HG03045 (cell line): ENCODE measurements at regions not wholly inside any gene's neighbourhood (a gene's known extent, or its start where the extent isn't known, plus 50 kb on each side); places are given as distances from the start of the nearest gene placed in this dataset.
A peak's percentile ranks its signal among the peaks of the same experiment; 100 is the strongest.
"Not testable (repeated sequence)": the region's sequence is repeated elsewhere in the genome, so short reads cannot be mapped to it uniquely, and the experiment has no call there.

Experiments used
- ATAC-seq: cut with Tn5 transposase; IDR thresholded peaks from one replicate; pipeline ENCODE4 v1.9.1; 2021; ENCODE audit warnings: mild to moderate bottlenecking, moderate library complexity; ENCODE audit not compliant: unreplicated experiment

GRCh38 chr9:34907044-34907443 lies 51.0 kb upstream of the PHF24 start:
- ATAC-seq: no peak

DNA sequence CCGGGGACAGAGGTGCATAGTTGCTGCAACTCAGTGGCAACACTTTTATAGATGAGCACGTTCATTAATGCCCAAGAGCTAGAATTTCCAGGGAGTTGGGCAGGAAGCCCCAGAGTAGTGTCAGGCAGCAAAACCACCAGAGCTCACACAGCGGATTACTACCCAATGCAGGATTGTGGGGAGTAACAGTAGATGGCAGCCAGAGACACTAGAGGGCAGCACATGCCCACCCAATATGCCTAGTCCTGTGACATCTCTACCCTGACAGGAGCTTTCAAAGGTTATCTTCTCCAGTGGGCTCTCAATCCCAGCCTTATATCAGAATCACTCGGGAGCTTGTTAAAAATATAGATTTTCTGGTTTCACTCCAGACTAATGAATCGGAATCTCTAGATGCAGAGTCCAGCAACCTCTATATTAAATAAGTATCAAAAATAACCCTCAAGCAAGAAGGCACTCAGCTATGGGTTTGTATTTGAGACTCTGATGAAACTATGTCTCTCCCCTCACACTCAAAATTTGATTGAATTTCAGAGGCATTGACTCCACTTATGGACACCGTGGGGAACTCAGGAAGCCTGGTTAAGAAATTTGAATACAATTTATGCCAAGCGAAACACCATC lies 58.4 kb upstream of the PHF24 start:
- ATAC-seq: peak; percentile 89

- no peak for ATAC-seq
These were observed 59.2 kb upstream of the PHF24 start for GRCh38 chr9:34898846-34899245.

GRCh38 chr9:34896112-34896511 lies 62.0 kb upstream of the PHF24 start:
- ATAC-seq: no peak

DNA sequence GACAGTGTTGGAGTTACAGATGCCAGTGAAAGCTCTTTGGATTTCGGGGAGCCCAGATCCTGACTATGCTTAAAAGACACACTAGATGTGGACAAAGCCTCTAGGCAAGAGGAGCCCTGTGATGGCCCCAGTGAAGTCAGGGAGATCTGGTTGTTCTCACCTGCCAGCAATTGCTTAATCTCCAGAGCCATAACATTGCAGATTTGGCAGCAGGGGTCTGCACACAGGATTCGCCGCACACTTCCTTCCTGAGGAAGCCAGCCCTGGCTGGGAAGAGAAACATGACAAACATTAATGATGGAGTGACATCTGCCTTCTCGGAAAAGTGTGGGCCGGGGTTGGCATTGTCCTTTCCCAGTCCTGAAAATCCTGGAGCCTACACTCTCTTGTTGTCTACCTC lies 65.2 kb upstream of the PHF24 start:
- no peak for ATAC-seq

DNA sequence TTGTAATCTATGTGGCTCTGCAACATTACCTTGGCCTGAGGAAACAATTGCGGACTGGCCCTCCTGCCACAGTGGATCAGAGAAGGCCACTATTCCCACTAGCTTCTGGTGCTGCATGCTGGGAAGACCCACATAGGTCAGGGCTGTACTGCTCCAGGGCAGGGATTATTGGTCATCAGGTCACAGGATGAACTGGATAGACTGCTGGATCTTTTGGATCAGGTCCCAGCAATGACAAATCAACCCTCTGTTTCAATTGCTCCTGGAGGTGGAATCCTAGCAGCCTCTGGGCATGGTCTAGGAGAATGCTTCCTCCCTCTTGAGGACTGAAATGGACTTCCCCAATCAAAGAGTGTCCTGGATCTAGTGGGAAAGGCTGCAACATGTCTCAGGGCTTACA lies 66.7 kb upstream of the PHF24 start:
- no peak for ATAC-seq

- no peak for ATAC-seq
These were observed 70.2 kb upstream of the PHF24 start for GRCh38 chr9:34887841-34888240.

DNA sequence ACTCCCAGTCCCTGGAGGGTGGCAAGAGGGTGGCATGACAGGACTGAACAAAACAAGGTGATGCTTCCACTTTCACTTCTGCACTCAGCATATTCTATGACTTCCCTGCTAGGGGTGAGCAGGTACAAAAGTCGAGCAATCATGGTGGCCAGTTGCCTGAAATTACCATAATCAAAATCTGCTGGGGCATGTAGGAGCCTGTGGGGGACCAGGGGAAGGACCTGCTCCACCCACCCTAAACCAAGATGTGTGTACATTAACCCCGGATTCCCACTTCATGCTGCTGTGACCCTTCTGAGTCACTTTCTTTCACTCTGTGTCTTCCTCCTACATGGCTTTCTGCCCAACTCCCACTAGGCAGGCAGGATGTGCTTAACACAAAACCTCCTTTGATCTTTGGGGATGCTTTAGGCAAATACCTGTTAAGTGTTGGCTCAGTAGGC lies 73.3 kb upstream of the PHF24 start:
- ATAC-seq: peak; percentile 67

DNA sequence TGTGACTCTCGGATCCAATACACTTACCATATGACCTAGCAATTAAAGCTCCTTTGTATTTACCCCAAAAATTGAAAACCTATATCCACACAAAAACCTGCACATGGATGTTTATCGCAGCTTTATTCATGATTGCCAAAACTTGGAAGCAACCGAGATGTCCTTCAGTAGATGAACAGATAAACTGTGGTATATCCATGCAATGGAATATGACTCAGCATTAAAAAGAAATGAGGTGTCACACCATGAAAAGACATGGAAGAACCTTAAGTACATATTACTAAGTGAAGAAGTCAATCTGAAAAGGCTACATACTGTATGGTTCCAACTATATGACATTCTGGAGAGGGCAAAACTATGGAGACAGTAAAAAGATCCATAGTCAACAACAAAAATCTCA lies 82.0 kb upstream of the PHF24 start:
- ATAC-seq: no peak

DNA sequence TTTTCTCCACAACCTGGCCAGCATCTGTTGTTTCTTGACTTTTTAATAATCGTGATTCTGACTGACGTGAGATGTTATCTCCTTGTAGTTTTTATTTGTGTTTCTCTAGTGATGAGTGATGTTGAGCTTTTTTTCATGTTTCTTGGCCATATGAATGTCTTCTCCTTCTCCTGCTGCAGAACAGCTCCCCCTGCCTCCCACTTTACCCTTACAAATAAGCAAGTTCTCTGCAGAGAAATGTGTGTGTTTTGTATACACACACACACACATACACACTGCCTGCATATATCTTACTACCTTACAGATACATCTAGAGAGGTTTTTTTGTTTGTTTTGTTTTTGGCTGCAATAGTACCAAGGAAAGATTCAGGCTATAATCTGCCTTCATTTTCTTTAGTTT lies 88.7 kb upstream of the PHF24 start:
- ATAC-seq: no peak

- ATAC-seq: no peak
These were observed 91.5 kb upstream of the PHF24 start for GRCh38 chr9:34866614-34867013.

DNA sequence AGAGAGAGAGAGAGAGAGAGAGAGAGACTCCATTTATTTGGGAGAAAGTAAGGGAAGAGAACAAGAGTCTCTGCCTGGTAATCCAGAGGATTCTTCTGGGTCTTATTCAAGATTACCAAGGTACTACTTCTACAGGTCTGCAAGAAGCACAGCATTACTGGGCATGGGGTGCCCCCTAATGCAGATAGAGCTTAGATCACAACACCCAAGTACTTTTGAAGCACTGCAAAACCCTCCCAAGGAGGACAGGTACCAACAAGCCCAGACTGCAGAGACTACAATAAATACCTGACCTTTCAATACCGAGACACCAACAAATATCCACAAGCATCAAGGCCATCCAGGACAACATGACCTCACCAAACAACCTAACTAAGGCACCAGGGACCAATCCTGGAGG lies 94.7 kb upstream of the PHF24 start:
- ATAC-seq: no peak

DNA sequence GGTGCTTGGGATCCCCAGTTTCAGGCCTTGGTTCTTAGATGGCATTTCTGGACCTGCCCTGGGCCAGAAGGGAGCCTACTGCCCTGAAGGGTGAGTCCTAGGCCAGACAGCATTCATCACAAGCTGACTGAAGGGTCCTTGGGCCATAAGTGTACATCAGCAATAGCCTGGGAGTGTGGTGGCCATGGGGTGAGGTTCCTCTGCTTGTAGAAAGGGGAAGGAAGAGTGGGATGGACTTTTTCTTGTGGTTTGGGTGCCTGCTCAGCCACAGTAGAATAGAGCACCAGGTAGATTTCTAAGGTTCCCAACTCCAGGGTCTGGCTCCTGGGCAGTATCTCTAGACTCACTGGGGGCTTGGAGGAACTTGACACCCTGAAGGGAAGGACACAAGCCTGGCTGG lies 95.2 kb upstream of the PHF24 start:
- ATAC-seq: no peak

GRCh38 chr9:34862043-34862442 lies 96.0 kb upstream of the PHF24 start:
- ATAC-seq: no peak

DNA sequence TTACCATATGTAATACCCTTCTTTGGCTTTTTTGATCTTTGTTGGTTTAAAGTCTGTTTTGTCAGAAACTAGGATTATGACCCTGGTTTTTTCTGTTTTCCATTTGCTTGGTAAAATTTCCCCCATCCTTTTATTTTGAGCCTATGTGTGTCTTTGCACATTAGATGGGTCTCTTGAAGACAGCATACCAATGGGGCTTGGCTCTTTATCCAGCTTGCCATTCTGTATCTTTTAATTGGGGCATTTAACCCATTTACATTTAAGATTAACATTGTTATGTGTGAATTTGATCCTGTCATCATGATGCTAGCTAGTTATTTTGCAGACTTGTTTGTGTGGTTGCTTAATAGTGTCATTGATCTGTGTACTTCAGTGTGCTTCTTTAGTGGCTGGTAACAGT lies 103.1 kb upstream of the PHF24 start:
- ATAC-seq: not testable (repeated sequence)

DNA sequence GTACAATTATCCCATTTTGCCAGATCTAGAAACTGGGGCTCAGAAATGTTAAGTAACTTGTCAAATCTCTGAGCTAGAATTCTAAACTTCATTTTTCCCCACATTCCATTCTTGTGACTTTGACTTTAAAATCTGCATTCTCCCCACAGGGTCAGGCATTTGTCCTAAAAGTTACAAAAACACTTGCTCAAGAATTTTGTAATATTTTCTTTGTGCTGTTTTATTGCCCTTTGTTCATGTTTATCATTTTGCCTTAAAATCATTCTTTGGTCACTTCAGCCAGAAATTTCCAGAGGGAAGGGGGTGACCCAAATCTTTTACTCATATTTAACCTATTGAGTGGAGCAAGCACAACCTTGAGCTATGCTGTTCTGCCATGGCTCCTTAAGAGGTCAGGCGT lies 120.1 kb upstream of the CCL21 start:
- no peak for ATAC-seq

- no peak for ATAC-seq
These were observed 117.1 kb upstream of the CCL21 start for GRCh38 chr9:34826999-34827538.

DNA sequence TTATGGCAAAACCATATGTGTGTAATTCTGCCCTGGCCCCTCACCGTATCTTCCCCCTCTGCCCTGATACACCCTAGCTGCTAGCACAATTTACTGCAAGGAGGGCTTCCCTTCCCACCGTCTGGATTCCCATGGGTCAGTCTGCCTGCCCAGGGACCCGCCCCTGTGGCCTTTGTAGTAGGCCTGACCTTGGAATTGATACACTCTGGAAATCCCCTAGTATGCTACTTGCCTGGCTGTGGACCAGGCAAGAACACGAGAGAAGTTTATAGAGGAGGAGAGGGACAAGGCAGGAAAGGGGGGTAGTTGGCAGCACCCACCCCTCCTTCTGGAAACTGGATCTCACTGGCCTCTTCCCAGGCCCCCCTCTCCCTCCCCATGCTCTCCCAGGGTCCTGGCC lies 115.8 kb upstream of the CCL21 start:
- ATAC-seq: no peak

DNA sequence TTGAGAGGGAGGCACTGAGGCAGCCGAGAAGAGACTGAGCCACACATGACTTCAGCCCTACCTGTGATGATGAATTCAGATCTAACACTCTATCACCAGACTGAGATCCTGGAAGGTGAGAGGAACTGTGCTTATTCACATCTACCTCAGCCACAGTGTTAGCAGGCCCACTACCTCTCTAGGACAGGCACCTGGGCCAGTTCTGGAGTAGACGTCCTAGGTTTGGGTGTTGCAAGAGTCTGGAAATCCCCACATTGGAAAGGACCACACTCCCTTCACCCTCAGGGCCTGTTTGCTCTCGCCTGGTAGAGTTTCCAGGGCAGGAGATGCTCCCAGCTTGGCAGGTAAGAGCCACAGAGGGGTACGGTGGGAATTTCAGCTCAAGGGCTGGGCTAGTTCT lies 113.8 kb upstream of the CCL21 start:
- ATAC-seq: no peak

DNA sequence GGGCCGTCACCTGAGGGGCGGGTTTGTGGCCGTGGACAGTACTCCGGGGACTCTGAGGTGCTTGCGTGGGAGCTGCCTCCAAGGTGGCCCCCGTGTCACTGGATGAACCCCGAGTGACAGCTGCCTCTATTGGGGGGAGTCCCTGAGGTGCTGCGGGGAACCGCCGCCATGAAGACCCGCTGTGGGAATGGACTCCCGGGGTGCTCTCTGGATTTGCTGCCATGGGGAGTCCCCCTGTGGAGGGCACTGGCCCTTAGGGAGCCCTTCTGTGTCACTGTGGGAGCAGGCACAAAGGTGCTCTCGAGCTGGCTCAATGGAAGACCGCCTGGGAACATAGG lies 100.2 kb upstream of the CCL21 start:
- ATAC-seq: no peak

DNA sequence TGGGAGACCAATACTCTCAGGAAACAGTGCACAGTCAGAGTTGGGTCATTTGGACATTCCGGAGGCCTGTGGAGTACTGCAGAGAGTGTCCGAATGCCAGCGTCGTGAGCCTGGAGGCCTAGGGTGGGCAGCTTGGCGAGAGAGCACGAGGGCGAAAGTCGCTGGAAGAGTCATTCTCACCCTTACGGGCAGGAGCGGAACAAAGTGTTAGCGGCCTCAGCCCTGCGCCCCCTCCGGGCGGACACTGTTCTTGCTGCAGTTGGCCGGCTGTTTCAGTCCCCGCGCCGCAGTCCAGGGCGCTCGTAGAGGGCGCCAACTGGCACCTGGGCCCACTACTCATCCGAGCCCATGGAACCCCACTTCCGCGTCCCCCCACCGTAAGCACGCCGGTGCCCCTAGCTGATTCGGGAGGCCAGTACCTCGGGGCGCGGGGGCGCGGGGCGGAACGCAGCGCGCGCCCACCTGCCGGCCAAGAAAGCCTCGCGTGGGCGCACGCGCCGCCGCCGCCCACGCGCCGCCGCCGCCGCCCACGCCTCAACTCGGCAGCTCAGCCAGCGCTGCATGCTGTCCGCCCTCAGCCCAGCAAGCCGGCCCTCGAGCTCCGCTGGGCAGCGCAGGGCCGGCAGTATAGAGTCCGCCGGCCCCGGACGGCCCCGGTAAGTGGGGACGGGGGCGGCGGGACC lies 99.7 kb upstream of the CCL21 start:
- no peak for ATAC-seq

GRCh38 chr9:34802916-34803315 lies 93.0 kb upstream of the CCL21 start:
- no peak for ATAC-seq

DNA sequence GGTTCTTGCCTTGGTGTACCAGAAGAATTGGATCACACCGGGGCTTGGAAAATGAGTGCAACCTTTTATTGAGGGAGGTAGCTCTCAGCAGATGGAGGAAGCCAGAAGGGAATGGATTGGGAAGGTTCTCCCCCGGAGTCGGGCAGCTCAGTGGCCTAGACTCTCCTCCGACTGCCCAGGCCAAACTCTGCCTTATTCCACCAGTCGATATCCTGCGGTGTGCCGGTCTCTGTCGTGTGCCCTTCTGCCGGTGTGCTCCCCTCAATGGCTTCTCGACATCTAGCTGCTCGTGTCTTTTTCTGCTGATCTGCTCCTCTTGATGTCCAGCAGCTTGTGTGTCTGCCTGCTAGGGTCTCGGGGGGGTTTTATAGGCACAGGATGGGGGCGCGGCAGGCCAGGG lies 87.4 kb upstream of the CCL21 start:
- no peak for ATAC-seq
